ENCODE measurements at regions not wholly inside any gene's neighbourhood (a gene's known extent, or its start where the extent isn't known, plus 50 kb on each side); places are given as distances from the start of the nearest gene placed in this dataset.
"Not testable (repeated sequence)": the region's sequence is repeated elsewhere in the genome, so short reads cannot be mapped to it uniquely, and the experiment has no call there.

- TF ChIP-seq CTCF (IDR thresholded peaks at IDR 0.05); ZFX (IDR thresholded peaks at IDR 0.05; ENCODE audit: borderline replicate concordance): not testable (repeated sequence)
Measured at GRCh38 chr2:11900891-11901290, 154.5 kb downstream of the LPIN1 start.

Data from 22Rv1 (cell line).